Renal cortex interstitium (tissue), 11 donors: ENCODE measurements at regions not wholly inside any gene's neighbourhood (a gene's known extent, or its start where the extent isn't known, plus 50 kb on each side); places are given as distances from the start of the nearest gene placed in this dataset.
"Not testable (repeated sequence)": the region's sequence is repeated elsewhere in the genome, so short reads cannot be mapped to it uniquely, and the experiment has no call there.

Source experiments
- DNase-seq, 11 donors: peaks; one replicate each; pipeline ENCODE4 v3.0.0-alpha.2; 2013; ENCODE audit warnings: low read depth in 9 of 11, low spot score in 4 of 11; ENCODE audit errors: extremely low read depth in 1 of 11

- DNase-seq, result no peak
Observed at GRCh38 chr1:192418552-192419285, 101.9 kb downstream of the RGS21 start.

- DNase-seq, result no peak
Observed at GRCh38 chr1:192430644-192431043, 113.9 kb downstream of the RGS21 start.

GRCh38 chr1:192435704-192436103 is 118.9 kb downstream of the RGS21 start:
- no peak for DNase-seq

- no peak for DNase-seq
Observed at GRCh38 chr1:192436441-192437078, 119.8 kb downstream of the RGS21 start.

- DNase-seq, result no peak
Observed at GRCh38 chr1:192438737-192439136, 121.9 kb downstream of the RGS21 start.

GRCh38 chr1:192439373-192440025 is 122.7 kb downstream of the RGS21 start:
- no peak for DNase-seq

GRCh38 chr1:192441492-192441891 is 124.7 kb downstream of the RGS21 start:
- no peak for DNase-seq

- no peak for DNase-seq
Observed at GRCh38 chr1:192442736-192443135, 125.9 kb downstream of the RGS21 start.

GRCh38 chr1:192443616-192444015 is 126.8 kb downstream of the RGS21 start:
- no peak for DNase-seq

- no peak for DNase-seq
Observed at GRCh38 chr1:192445241-192445640, 128.4 kb downstream of the RGS21 start.

GRCh38 chr1:192445839-192446489 is 129.2 kb downstream of the RGS21 start:
- DNase-seq, result peak in 10 of 11 donors; percentile 12 to 47 (median 26)

GRCh38 chr1:192448026-192448578 is 127.5 kb upstream of the RGS1 start:
- DNase-seq, result no peak

GRCh38 chr1:192453360-192453992 is 122.1 kb upstream of the RGS1 start:
- DNase-seq, result no peak

GRCh38 chr1:192459467-192459866 is 116.1 kb upstream of the RGS1 start:
- no peak for DNase-seq

GRCh38 chr1:192461684-192462083 is 113.9 kb upstream of the RGS1 start:
- DNase-seq, result no peak

GRCh38 chr1:192462616-192463015 is 113.0 kb upstream of the RGS1 start:
- DNase-seq, result no peak

GRCh38 chr1:192463661-192464060 is 111.9 kb upstream of the RGS1 start:
- no peak for DNase-seq

- not testable (repeated sequence) for DNase-seq
Observed at GRCh38 chr1:192465221-192465620, 110.4 kb upstream of the RGS1 start.

- DNase-seq, result peak in 2 of 11 donors; percentile 27 to 28
Observed at GRCh38 chr1:192474080-192474683, 101.4 kb upstream of the RGS1 start.
